ENCODE measurements at regions not wholly inside any gene's neighbourhood (a gene's known extent, or its start where the extent isn't known, plus 50 kb on each side); places are given as distances from the start of the nearest gene placed in this dataset.

DNA sequence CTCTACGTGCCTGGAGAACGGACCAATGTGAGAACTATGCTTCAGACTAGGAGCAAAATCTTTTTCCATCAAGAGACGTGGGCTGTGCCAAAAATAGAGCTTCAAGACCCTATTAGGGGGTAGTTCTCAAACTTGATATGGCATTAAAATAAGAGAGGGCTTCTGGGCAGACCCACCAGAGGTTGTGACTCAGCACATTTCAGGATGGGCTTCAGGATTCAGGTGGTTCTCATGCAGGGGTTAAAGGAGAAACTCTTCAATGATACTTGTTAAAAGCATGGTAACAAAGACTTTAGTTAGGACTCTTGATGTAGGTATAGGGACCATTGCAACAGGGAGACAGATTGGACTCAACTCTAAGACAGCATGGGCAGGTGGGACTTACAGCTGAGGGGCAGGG is 195.5 kb downstream of the RGS3 start:
- H3K27ac ChIP-seq (ENCODE audit: poor library complexity, severe bottlenecking) = no peak overlapping the region
- no peak for DNase-seq (ENCODE audit: low spot score)
- H3K36me3 ChIP-seq (ENCODE audit: low read depth) = no peaks in the 10 kb centered on the region
- no peak overlapping the region for H3K4me3 ChIP-seq (ENCODE audit: severe bottlenecking)
- no peaks in the 10 kb centered on the region for H3K4me1 ChIP-seq (ENCODE audit: insufficient read depth, poor library complexity, severe bottlenecking)
- no peak for ATAC-seq (ENCODE audit: low read depth)
- no peaks in the 10 kb centered on the region for H3K9me3 ChIP-seq (ENCODE audit: severe bottlenecking)
- TF ChIP-seq, protein P1, sequence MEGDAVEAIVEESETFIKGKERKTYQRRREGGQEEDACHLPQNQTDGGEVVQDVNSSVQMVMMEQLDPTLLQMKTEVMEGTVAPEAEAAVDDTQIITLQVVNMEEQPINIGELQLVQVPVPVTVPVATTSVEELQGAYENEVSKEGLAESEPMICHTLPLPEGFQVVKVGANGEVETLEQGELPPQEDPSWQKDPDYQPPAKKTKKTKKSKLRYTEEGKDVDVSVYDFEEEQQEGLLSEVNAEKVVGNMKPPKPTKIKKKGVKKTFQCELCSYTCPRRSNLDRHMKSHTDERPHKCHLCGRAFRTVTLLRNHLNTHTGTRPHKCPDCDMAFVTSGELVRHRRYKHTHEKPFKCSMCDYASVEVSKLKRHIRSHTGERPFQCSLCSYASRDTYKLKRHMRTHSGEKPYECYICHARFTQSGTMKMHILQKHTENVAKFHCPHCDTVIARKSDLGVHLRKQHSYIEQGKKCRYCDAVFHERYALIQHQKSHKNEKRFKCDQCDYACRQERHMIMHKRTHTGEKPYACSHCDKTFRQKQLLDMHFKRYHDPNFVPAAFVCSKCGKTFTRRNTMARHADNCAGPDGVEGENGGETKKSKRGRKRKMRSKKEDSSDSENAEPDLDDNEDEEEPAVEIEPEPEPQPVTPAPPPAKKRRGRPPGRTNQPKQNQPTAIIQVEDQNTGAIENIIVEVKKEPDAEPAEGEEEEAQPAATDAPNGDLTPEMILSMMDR (IDR thresholded peaks at IDR 0.05; ENCODE audit: poor library complexity, severe bottlenecking) = no peak
- H3K27me3 ChIP-seq (ENCODE audit: insufficient read depth, poor library complexity, severe bottlenecking) = no peaks in the 10 kb centered on the region

DNA sequence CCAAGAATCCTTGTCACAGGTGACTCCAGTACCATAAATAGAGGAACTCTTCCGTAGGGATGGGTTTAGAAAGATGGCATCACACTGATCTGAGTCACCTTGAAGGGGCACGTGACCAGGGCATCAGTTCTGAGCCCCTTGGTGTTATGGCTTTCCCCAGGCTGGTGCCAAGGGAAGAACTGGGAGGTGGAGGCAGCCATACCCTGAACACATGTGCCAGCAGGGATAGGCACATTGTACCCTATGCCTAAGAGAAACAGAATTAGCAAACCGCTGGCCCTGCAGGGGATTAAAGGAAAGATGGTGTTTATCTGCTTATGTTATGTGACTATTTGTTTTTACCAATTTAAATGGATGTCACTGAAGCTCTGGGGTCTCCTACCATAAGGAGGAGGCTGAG is 196.2 kb downstream of the RGS3 start:
- Histone ChIP-seq H3K4me3 (ENCODE audit: severe bottlenecking) (no peak overlapping the region), H3K9me3 (ENCODE audit: severe bottlenecking) (no peaks in the 10 kb centered on the region), H3K27ac (ENCODE audit: poor library complexity, severe bottlenecking) (no peak overlapping the region), H3K27me3 (ENCODE audit: insufficient read depth, poor library complexity, severe bottlenecking) (no peaks in the 10 kb centered on the region), H3K4me1 (ENCODE audit: insufficient read depth, poor library complexity, severe bottlenecking) (no peaks in the 10 kb centered on the region), H3K36me3 (ENCODE audit: low read depth) (no peaks in the 10 kb centered on the region)
- TF ChIP-seq, protein P1 (IDR thresholded peaks at IDR 0.05; ENCODE audit: poor library complexity, severe bottlenecking) = no peak
- DNase-seq (ENCODE audit: low spot score) = no peak
- no peak for ATAC-seq (ENCODE audit: low read depth)

DNA sequence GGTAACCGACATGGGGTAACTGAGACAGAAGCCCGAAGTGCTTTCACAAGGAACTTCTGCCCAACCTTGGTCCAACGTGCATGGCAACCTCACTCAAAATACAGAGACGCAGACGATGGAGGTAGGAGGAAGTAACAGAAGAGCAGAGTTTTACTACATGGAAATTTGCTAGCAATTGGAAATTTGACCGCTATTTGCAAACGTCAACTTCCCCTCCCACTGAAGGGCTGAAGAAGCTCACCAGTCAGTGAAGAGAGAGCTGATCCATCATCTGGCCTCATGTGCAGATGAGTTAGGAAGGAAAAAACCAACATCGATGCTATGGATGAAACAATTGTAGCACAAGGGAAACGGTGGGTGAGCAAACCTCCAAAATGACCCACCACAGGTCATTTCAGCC is 196.7 kb downstream of the RGS3 start:
- TF ChIP-seq, protein P1 (IDR thresholded peaks at IDR 0.05; ENCODE audit: poor library complexity, severe bottlenecking) = no peak
- Histone ChIP-seq H3K9me3 (ENCODE audit: severe bottlenecking) (no peaks in the 10 kb centered on the region), H3K36me3 (ENCODE audit: low read depth) (no peaks in the 10 kb centered on the region), H3K4me3 (ENCODE audit: severe bottlenecking) (no peak overlapping the region), H3K4me1 (ENCODE audit: insufficient read depth, poor library complexity, severe bottlenecking) (no peaks in the 10 kb centered on the region), H3K27ac (ENCODE audit: poor library complexity, severe bottlenecking) (no peak overlapping the region), H3K27me3 (ENCODE audit: insufficient read depth, poor library complexity, severe bottlenecking) (no peaks in the 10 kb centered on the region)
- ATAC-seq (ENCODE audit: low read depth) = no peak
- DNase-seq (ENCODE audit: low spot score) = no peak

DNA sequence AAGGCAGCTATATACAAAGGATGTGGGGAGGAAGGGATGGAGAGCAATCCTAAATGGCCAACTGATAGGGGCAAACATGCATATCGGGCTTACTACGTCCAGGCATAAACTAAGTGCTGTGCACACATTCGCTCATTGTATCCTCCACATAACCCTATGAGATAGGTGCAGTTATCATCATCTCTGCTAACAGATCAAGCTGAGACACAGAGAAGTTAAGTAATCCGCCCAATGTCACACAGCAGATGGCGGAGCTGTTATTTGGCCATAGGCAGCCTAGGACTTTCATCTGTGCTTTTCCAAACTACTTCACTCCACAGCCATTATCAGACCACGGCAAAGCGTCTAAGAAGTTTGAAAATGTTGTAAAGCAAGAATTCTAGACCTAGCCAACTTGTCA is 197.5 kb downstream of the RGS3 start:
- ATAC-seq (ENCODE audit: low read depth) (no peak), DNase-seq (ENCODE audit: low spot score) (no peak)
- Histone ChIP-seq H3K27ac (ENCODE audit: poor library complexity, severe bottlenecking) (no peak overlapping the region), H3K36me3 (ENCODE audit: low read depth) (no peaks in the 10 kb centered on the region), H3K9me3 (ENCODE audit: severe bottlenecking) (no peaks in the 10 kb centered on the region), H3K4me3 (ENCODE audit: severe bottlenecking) (no peak overlapping the region), H3K4me1 (ENCODE audit: insufficient read depth, poor library complexity, severe bottlenecking) (no peaks in the 10 kb centered on the region), H3K27me3 (ENCODE audit: insufficient read depth, poor library complexity, severe bottlenecking) (no peaks in the 10 kb centered on the region)
- TF ChIP-seq, protein P1 (IDR thresholded peaks at IDR 0.05; ENCODE audit: poor library complexity, severe bottlenecking) = no peak

DNA sequence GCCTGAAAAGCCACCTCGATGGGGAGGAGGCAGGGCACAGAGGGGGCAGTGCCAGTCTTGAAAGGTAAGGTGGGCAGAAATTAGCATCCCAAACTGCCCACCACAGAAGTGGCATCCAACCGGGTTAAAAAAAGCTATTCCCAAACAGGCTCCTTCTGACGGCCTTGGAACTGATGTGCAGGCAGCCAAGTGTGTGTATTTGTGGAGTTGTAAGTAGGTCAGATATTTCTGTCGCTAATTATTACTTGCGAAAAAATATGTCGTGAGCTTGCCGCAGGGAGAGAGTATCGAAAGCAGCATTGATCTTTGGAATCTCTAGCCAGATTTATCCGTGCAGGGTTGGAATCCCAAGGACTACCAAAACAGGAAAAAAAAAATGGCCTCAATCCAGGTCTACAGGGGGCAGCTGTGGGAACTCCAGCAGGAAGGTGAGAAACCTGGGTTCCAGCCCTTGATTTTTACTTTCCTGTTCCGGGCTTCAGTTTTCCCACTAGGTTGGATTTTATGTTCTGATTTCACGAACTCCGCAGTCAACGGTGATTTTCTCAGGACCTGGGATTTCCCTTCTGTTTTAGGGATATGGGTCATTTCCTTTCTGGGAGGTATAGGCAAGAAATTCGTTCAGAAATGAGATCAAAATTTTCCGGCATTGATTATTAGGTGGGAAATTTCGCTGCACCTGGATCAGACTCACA is 200.8 kb downstream of the RGS3 start:
- no peaks in the 10 kb centered on the region for H3K36me3 ChIP-seq (ENCODE audit: low read depth)
- ATAC-seq (ENCODE audit: low read depth) (no peak), DNase-seq (ENCODE audit: low spot score) (no peak)
- no peaks in the 10 kb centered on the region for H3K27me3 ChIP-seq (ENCODE audit: insufficient read depth, poor library complexity, severe bottlenecking)
- H3K4me3 ChIP-seq (ENCODE audit: severe bottlenecking) = no peak overlapping the region
- no peaks in the 10 kb centered on the region for H3K9me3 ChIP-seq (ENCODE audit: severe bottlenecking)
- no peak overlapping the region for H3K27ac ChIP-seq (ENCODE audit: poor library complexity, severe bottlenecking)
- TF ChIP-seq, protein P1 (IDR thresholded peaks at IDR 0.05; ENCODE audit: poor library complexity, severe bottlenecking) = no peak
- H3K4me1 ChIP-seq (ENCODE audit: insufficient read depth, poor library complexity, severe bottlenecking) = no peaks in the 10 kb centered on the region
